ENCODE measurements at regions not wholly inside any gene's neighbourhood (a gene's known extent, or its start where the extent isn't known, plus 50 kb on each side); places are given as distances from the start of the nearest gene placed in this dataset.

DNA sequence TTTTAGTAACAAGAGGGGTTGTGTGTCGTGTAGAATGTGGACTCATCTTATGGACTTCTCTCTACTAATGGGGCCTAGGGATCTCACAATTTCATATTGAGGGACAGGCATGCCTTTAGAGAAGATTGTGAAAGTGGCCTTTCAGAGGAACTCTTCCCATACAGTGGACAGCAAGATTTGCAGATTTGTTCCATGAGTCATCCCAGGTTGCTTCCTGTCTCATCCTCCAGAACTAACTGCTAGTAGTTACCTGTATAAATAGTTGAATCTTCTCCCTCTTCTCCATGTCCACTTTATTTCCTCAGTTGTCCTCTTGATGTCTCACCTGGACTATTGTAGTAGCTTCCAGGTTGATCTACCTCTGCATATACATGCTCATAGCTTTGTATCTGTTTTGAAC is 997.5 kb upstream of the CTNND2 start:
- Mint-ChIP-seq H3K27me3 (ENCODE audit: unreplicated experiment) (peaks cover 1% of the 10 kb centered on the region), H3K4me1 (ENCODE audit: unreplicated experiment) (peaks cover 6% of the 10 kb centered on the region), H3K4me3 (ENCODE audit: unreplicated experiment) (no peak overlapping the region), H3K36me3 (ENCODE audit: low read depth, unreplicated experiment) (no peaks in the 10 kb centered on the region), H3K27ac (ENCODE audit: unreplicated experiment) (no peak overlapping the region), H3K9me3 (ENCODE audit: unreplicated experiment) (no peaks in the 10 kb centered on the region)
- DNase-seq (ENCODE audit: low spot score) = no peak
- no peak for TF ChIP-seq CTCF (IDR thresholded peaks at IDR 0.05; ENCODE audit: unreplicated experiment)

GRCh38 chr5:12896086-12896485 is 991.8 kb upstream of the CTNND2 start:
- H3K36me3 Mint-ChIP-seq (ENCODE audit: low read depth, unreplicated experiment) = no peaks in the 10 kb centered on the region
- no peak overlapping the region for H3K27ac Mint-ChIP-seq (ENCODE audit: unreplicated experiment)
- H3K4me1 Mint-ChIP-seq (ENCODE audit: unreplicated experiment) = peaks cover 12% of the 10 kb centered on the region
- H3K4me3 Mint-ChIP-seq (ENCODE audit: unreplicated experiment) = no peak overlapping the region
- DNase-seq (ENCODE audit: low spot score) = no peak
- peaks cover 1% of the 10 kb centered on the region for H3K27me3 Mint-ChIP-seq (ENCODE audit: unreplicated experiment)
- no peaks in the 10 kb centered on the region for H3K9me3 Mint-ChIP-seq (ENCODE audit: unreplicated experiment)
- TF ChIP-seq CTCF (IDR thresholded peaks at IDR 0.05; ENCODE audit: unreplicated experiment) = no peak

- H3K4me1 Mint-ChIP-seq (ENCODE audit: unreplicated experiment) = no peaks in the 10 kb centered on the region
- no peak overlapping the region for H3K4me3 Mint-ChIP-seq (ENCODE audit: unreplicated experiment)
- H3K36me3 Mint-ChIP-seq (ENCODE audit: low read depth, unreplicated experiment) = no peaks in the 10 kb centered on the region
- H3K9me3 Mint-ChIP-seq (ENCODE audit: unreplicated experiment) = no peaks in the 10 kb centered on the region
- no peak overlapping the region for H3K27ac Mint-ChIP-seq (ENCODE audit: unreplicated experiment)
- no peak for TF ChIP-seq CTCF (IDR thresholded peaks at IDR 0.05; ENCODE audit: unreplicated experiment)
- no peaks in the 10 kb centered on the region for H3K27me3 Mint-ChIP-seq (ENCODE audit: unreplicated experiment)
- DNase-seq (ENCODE audit: low spot score) = no peak
Measured at GRCh38 chr5:12885018-12885417, 980.8 kb upstream of the CTNND2 start.

GRCh38 chr5:12883395-12883794 is 979.1 kb upstream of the CTNND2 start:
- TF ChIP-seq CTCF (IDR thresholded peaks at IDR 0.05; ENCODE audit: unreplicated experiment) = no peak
- no peak overlapping the region for H3K27ac Mint-ChIP-seq (ENCODE audit: unreplicated experiment)
- no peak overlapping the region for H3K4me3 Mint-ChIP-seq (ENCODE audit: unreplicated experiment)
- DNase-seq (ENCODE audit: low spot score) = no peak
- H3K27me3 Mint-ChIP-seq (ENCODE audit: unreplicated experiment) = no peaks in the 10 kb centered on the region
- no peaks in the 10 kb centered on the region for H3K4me1 Mint-ChIP-seq (ENCODE audit: unreplicated experiment)
- H3K36me3 Mint-ChIP-seq (ENCODE audit: low read depth, unreplicated experiment) = no peaks in the 10 kb centered on the region
- no peaks in the 10 kb centered on the region for H3K9me3 Mint-ChIP-seq (ENCODE audit: unreplicated experiment)

DNA sequence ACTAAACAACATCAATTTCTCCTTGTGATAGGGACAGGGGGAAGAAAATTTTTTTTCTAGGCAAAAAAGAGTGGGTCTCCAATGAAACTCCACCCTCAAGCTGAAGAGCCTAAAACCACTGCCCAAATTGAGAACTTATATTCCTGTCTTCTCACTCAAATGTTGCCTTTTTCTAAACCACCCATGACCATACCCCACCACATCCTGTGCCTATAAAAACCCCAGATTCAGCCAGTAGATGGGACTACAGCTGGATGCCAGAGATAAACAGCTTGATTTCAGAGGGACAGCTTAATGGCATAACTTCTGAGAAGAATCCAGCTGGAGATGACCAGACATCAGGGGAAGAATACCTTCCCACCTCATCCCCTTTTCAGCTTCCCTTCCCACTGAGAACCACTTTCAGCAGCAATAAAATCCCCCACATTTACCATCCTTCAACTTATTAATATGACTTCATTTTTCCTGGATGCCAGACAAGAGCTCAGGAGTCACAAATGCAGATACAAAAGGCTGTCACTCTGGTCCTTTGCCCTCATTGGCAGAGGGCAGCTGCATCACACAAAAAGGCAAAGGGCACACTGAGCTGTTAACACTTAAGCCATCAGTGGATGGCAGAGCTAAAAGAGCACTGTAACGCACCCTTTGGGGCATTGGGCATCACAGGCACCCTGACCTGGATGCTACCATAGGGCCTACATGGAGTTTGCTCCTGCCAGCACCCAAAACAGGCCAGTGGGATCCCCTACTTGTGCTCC is 972.5 kb upstream of the CTNND2 start:
- no peak overlapping the region for H3K4me3 Mint-ChIP-seq (ENCODE audit: unreplicated experiment)
- TF ChIP-seq CTCF (IDR thresholded peaks at IDR 0.05; ENCODE audit: unreplicated experiment) = no peak
- peaks cover 1% of the 10 kb centered on the region for H3K27me3 Mint-ChIP-seq (ENCODE audit: unreplicated experiment)
- no peaks in the 10 kb centered on the region for H3K4me1 Mint-ChIP-seq (ENCODE audit: unreplicated experiment)
- no peak for DNase-seq (ENCODE audit: low spot score)
- no peaks in the 10 kb centered on the region for H3K36me3 Mint-ChIP-seq (ENCODE audit: low read depth, unreplicated experiment)
- peaks cover 4% of the 10 kb centered on the region for H3K9me3 Mint-ChIP-seq (ENCODE audit: unreplicated experiment)
- H3K27ac Mint-ChIP-seq (ENCODE audit: unreplicated experiment) = no peak overlapping the region
